SK-N-SH (cell line): ENCODE measurements at regions not wholly inside any gene's neighbourhood (a gene's known extent, or its start where the extent isn't known, plus 50 kb on each side); places are given as distances from the start of the nearest gene placed in this dataset.

ENCODE experiments used
- CTCF ChIA-PET: fragments of 300-600, 350-600 bp; formaldehyde crosslinking; extraction: SDS; loops from one replicate; lab custom pipeline; 2021; lab: Yijun Ruan, JAX
- POLR2A ChIA-PET: fragments of 350-600 bp; sonication (Branson Sonifier 250); formaldehyde crosslinking; extraction: SDS; loops from one replicate; lab custom pipeline; 2020; ENCODE audit warnings: antibody characterized with exemption, inconsistent platforms; lab: Yijun Ruan, JAX
- DNase-seq: peaks from one replicate; pipeline ENCODE4 v3.0.0; 2012
- H2AFZ ChIP-seq: fragments of 200-600 bp; sonication (generic); 2 replicates; pipeline ENCODE4 v1.8.1; 2016; ENCODE audit warnings: antibody characterized with exemption, mild to moderate bottlenecking, low read depth
- H3F3A ChIP-seq: fragments of 200-600 bp; sonication (generic); replicated peaks from 2 replicates; pipeline ENCODE3; 2016; ENCODE audit warnings: antibody characterized with exemption, mild to moderate bottlenecking; ENCODE audit not compliant: insufficient read depth
- H3K27ac ChIP-seq, 2 experiments: fragments of 200-500 bp in 1 of 2; fragments of 200-600 bp in 1 of 2; sonication (Bioruptor generic) in 1 of 2; sonication (generic), shearing (Covaris generic) in 1 of 2; 2 replicates each; pipeline versions ENCODE4 v1.5.1 to v1.6.1; 2014 to 2016; ENCODE audit warnings: low read depth in 2 of 2, inconsistent platforms in 1 of 2, low read length in 1 of 2, mild to moderate bottlenecking in 1 of 2, mixed read lengths in 1 of 2
- H3K27me3 ChIP-seq: fragments of 200-600 bp; sonication (generic), shearing (Covaris generic); 2 replicates; pipeline ENCODE4 v1.6.1; 2016; ENCODE audit warnings: mixed run types; ENCODE audit not compliant: insufficient read depth
- H3K36me3 ChIP-seq, 2 experiments: fragments of 200-500 bp in 1 of 2; fragments of 200-600 bp in 1 of 2; sonication (Bioruptor generic) in 1 of 2; sonication (generic) in 1 of 2; replicated peaks in 1 of 2; 2 replicates each; pipeline versions ENCODE3 to v1.5.1; 2014 to 2016; ENCODE audit warnings: low read length in 1 of 2, mild to moderate bottlenecking in 1 of 2; ENCODE audit not compliant: insufficient read depth in 2 of 2, control insufficient read depth in 1 of 2
- H3K4me1 ChIP-seq, 2 experiments: fragments of 200-500 bp in 1 of 2; fragments of 200-600 bp in 1 of 2; sonication (Bioruptor generic) in 1 of 2; sonication (generic), shearing (Covaris generic) in 1 of 2; 2 replicates each; pipeline versions ENCODE4 v1.5.1 to v1.6.1; 2014 to 2016; ENCODE audit warnings: low read depth in 1 of 2, low read length in 1 of 2, mixed run types in 1 of 2; ENCODE audit not compliant: insufficient read depth in 2 of 2, control insufficient read depth in 1 of 2
- H3K4me2 ChIP-seq: fragments of 200-600 bp; sonication (generic), shearing (Covaris generic); 2 replicates; pipeline ENCODE4 v1.6.1; 2017; ENCODE audit warnings: mixed run types
- H3K4me3 ChIP-seq, 2 experiments: fragments of 200-500 bp in 1 of 2; fragments of 200-600 bp in 1 of 2; sonication (Bioruptor generic) in 1 of 2; sonication (generic), shearing (Covaris generic) in 1 of 2; 2 replicates each; pipeline versions ENCODE4 v1.5.1 to v1.8.1; 2014 to 2016; ENCODE audit warnings: low read depth in 2 of 2, inconsistent platforms in 1 of 2, low read length in 1 of 2, mild to moderate bottlenecking in 1 of 2, mixed read lengths in 1 of 2, moderate library complexity in 1 of 2
- H3K79me2 ChIP-seq: fragments of 200-600 bp; sonication (generic); 2 replicates; pipeline ENCODE4 v1.8.1; 2017; ENCODE audit warnings: mild to moderate bottlenecking; ENCODE audit not compliant: insufficient read depth
- H3K9ac ChIP-seq: fragments of 200-600 bp; sonication (generic); 2 replicates; pipeline ENCODE4 v1.6.1; 2017; ENCODE audit warnings: mixed run types
- H3K9me2 ChIP-seq: fragments of 200-600 bp; sonication (generic); 2 replicates; pipeline ENCODE4 v1.6.1; 2017; ENCODE audit warnings: mixed run types
- H3K9me3 ChIP-seq: fragments of 200-600 bp; sonication (generic); 2 replicates; pipeline ENCODE4 v1.6.1; 2017; ENCODE audit warnings: mixed run types, mild to moderate bottlenecking, moderate library complexity
- H4K20me1 ChIP-seq: fragments of 200-600 bp; sonication (generic); 2 replicates; pipeline ENCODE4 v1.6.1; 2017; ENCODE audit warnings: mild to moderate bottlenecking, mixed run types; ENCODE audit not compliant: insufficient read depth
- CHD2 ChIP-seq: fragments of 150-350 bp; IDR thresholded peaks from 2 replicates; pipeline ENCODE4 v1.6.1; 2018; ENCODE audit warnings: low read length; ENCODE audit not compliant: partially characterized antibody
- CTCF ChIP-seq: fragments of 200-600 bp; sonication (generic); IDR thresholded peaks from 2 replicates; pipeline ENCODE4 v1.6.1; 2017; ENCODE audit warnings: antibody characterized with exemption, mild to moderate bottlenecking, moderate library complexity
- ELF1 ChIP-seq: IDR thresholded peaks from 2 replicates; pipeline ENCODE4 v1.4.0; 2012
- EZH2phosphoT487 ChIP-seq: fragments of 200-600 bp; sonication (generic); IDR thresholded peaks from 2 replicates; pipeline ENCODE4 v1.6.1; 2017; ENCODE audit warnings: low read depth, mixed run types, mild to moderate bottlenecking, antibody characterized with exemption, moderate library complexity, borderline replicate concordance
- FOXM1 ChIP-seq: IDR thresholded peaks from 2 replicates; pipeline ENCODE4 v1.4.0; 2012; ENCODE audit warnings: low read depth, mild to moderate bottlenecking
- IRF3 ChIP-seq: fragments of 150-350 bp; IDR thresholded peaks from 2 replicates; pipeline ENCODE4 v1.6.1; 2016; ENCODE audit warnings: mild to moderate bottlenecking, low read depth, low read length
- NFIC ChIP-seq: IDR thresholded peaks from 2 replicates; pipeline ENCODE4 v1.4.0; 2012; ENCODE audit warnings: borderline replicate concordance
- PBX3 ChIP-seq: IDR thresholded peaks from 2 replicates; pipeline ENCODE4; 2012
- RAD21 ChIP-seq: IDR thresholded peaks from 2 replicates; pipeline ENCODE4 v1.6.1; 2012; ENCODE audit warnings: mild to moderate bottlenecking, low read length
- RFX5 ChIP-seq: IDR thresholded peaks from 2 replicates; pipeline ENCODE4 v1.6.1; 2012; ENCODE audit warnings: mild to moderate bottlenecking, improper control_type of control experiment, low read length
- TAF1 ChIP-seq: IDR thresholded peaks from 2 replicates; pipeline ENCODE4 v1.6.1; 2012; ENCODE audit warnings: low read depth, mild to moderate bottlenecking, low read length, moderate library complexity, borderline replicate concordance
- TCF12 ChIP-seq: IDR thresholded peaks from 2 replicates; pipeline ENCODE4 v1.4.0; 2012
- YY1 ChIP-seq: IDR thresholded peaks from 2 replicates; pipeline ENCODE4 v1.4.0; 2012; ENCODE audit warnings: low read depth, mild to moderate bottlenecking
- WGBS: methylation state at CpG from one replicate; pipeline ENCODE4 v1.1.6; 2017; ENCODE audit warnings: low lambda C conversion rate; 5-methylcytosine and 5-hydroxymethylcytosine counted together

GRCh38 chr7:98458090-98458875 is 57.4 kb upstream of the BAIAP2L1 start:
- Histone ChIP-seq H3K9me3 (no peaks in the 10 kb centered on the region), H2AFZ (no peak overlapping the region), H3K79me2 (no peaks in the 10 kb centered on the region), H3K27me3 (no peaks in the 10 kb centered on the region), H4K20me1 (no peaks in the 10 kb centered on the region), H3K9ac (no peak overlapping the region), H3K27ac (no peak overlapping the region), H3K9me2 (no peaks in the 10 kb centered on the region), H3K4me3 (no peak overlapping the region), H3F3A (no peaks in the 10 kb centered on the region), H3K36me3 (no peaks in the 10 kb centered on the region), H3K4me1 (no peaks in the 10 kb centered on the region), H3K4me2 (no peak overlapping the region)
- no peak for DNase-seq
- POLR2A ChIA-PET = no interaction called here
- TF ChIP-seq CTCF = no peak
- TF ChIP-seq EZH2phosphoT487 = no peak
- no peak for TF ChIP-seq RFX5
- no peak for TF ChIP-seq ELF1
- CTCF ChIA-PET = interaction anchor here (0.9 to 3.1 kb wide), 6 partner anchors 12 to 383 kb away, joined by 3 to 9 read pairs (median 5); no protein-coding TSS in a partner anchor
- 57% methylated on average over 16 of the region's 16 CpGs for WGBS

- Histone ChIP-seq H3K27me3 (no peaks in the 10 kb centered on the region), H3K4me3 (no peak overlapping the region), H3K4me2 (no peak overlapping the region), H4K20me1 (no peaks in the 10 kb centered on the region), H3K36me3 (no peaks in the 10 kb centered on the region), H3K27ac (no peak overlapping the region), H3K9ac (no peak overlapping the region), H3K9me3 (no peaks in the 10 kb centered on the region), H3F3A (no peaks in the 10 kb centered on the region), H3K4me1 (no peaks in the 10 kb centered on the region), H2AFZ (no peak overlapping the region), H3K79me2 (no peaks in the 10 kb centered on the region), H3K9me2 (no peaks in the 10 kb centered on the region)
- TF ChIP-seq RAD21 (no peak), FOXM1 (no peak), PBX3 (no peak), IRF3 (no peak), TAF1 (no peak), YY1 (no peak), ELF1 (no peak), TCF12 (no peak), CHD2 (no peak), NFIC (no peak)
- DNase-seq = no peak
- ChIA-PET POLR2A (no interaction called here), CTCF (interaction anchor here (0.8 to 3.1 kb wide), 9 partner anchors 12 to 380 kb away, joined by 3 to 9 read pairs (median 3); partner anchors contain the start of gene NPTX2)
- WGBS = 54% methylated on average over 6 of the region's 6 CpGs
Measured at GRCh38 chr7:98456866-98457265, 56.0 kb upstream of the BAIAP2L1 start.
